ENCODE measurements at regions not wholly inside any gene's neighbourhood (a gene's known extent, or its start where the extent isn't known, plus 50 kb on each side); places are given as distances from the start of the nearest gene placed in this dataset.

GRCh38 chr5:158621391-158621790 lies 478.3 kb downstream of the EBF1 start:
- Histone ChIP-seq H3K4me3 (no peak overlapping the region), H3K9ac (no peak overlapping the region), H3K27me3 (replicated peaks; ENCODE audit: insufficient read depth) (no peaks in the 10 kb centered on the region), H3K4me2 (ENCODE audit: unreplicated experiment) (no peak overlapping the region), H3K36me3 (ENCODE audit: low read depth) (no peaks in the 10 kb centered on the region), H3K9me2 (ENCODE audit: insufficient read depth) (no peaks in the 10 kb centered on the region), H4K20me1 (ENCODE audit: insufficient read depth) (no peaks in the 10 kb centered on the region), H3K27ac (no peak overlapping the region), H3K79me2 (ENCODE audit: insufficient read depth) (no peaks in the 10 kb centered on the region), H3K9me3 (ENCODE audit: low read depth) (no peaks in the 10 kb centered on the region), H2AFZ (no peak overlapping the region), H3F3A (ENCODE audit: insufficient read depth) (peaks cover 3% of the 10 kb centered on the region; the same call in 1 of the 2 replicates), H3K4me1 (ENCODE audit: insufficient read depth) (peaks cover 8% of the 10 kb centered on the region)
- in situ Hi-C loops (cut with MboI): no loop called here
- TF ChIP-seq EZH2 (IDR thresholded peaks at IDR 0.05; ENCODE audit: insufficient read depth, poor library complexity, severe bottlenecking): no peak
- TF ChIP-seq EZH2phosphoT487 (IDR thresholded peaks at IDR 0.05; ENCODE audit: insufficient read depth, low read depth): no peak
- DNase-seq: no peak
- 30 to 34% methylated on average over 2 of the region's 2 CpGs for WGBS, 2 experiments (ENCODE audit: low coverage in 1 of 2, low lambda C conversion rate in 2 of 2, missing lambda C conversion rate in 2 of 2)

GRCh38 chr5:158619083-158619788 lies 480.5 kb downstream of the EBF1 start:
- H4K20me1 ChIP-seq (ENCODE audit: insufficient read depth): no peaks in the 10 kb centered on the region
- in situ Hi-C loops (cut with MboI): no loop called here
- no peaks in the 10 kb centered on the region for H3K9me3 ChIP-seq (ENCODE audit: low read depth)
- H3K4me2 ChIP-seq (ENCODE audit: unreplicated experiment): no peak overlapping the region
- no peak overlapping the region for H3K4me3 ChIP-seq
- no peak for DNase-seq
- peaks cover 21% of the 10 kb centered on the region for H3K4me1 ChIP-seq (ENCODE audit: insufficient read depth)
- peaks cover 14% of the 10 kb centered on the region for H3F3A ChIP-seq (ENCODE audit: insufficient read depth)
- H3K9me2 ChIP-seq (ENCODE audit: insufficient read depth): no peaks in the 10 kb centered on the region
- no peak for TF ChIP-seq EZH2 (IDR thresholded peaks at IDR 0.05; ENCODE audit: insufficient read depth, poor library complexity, severe bottlenecking)
- no peak for TF ChIP-seq EZH2phosphoT487 (IDR thresholded peaks at IDR 0.05; ENCODE audit: insufficient read depth, low read depth)
- 17 to 25% methylated on average over 3 of the region's 3 CpGs for WGBS, 2 experiments (ENCODE audit: low coverage in 1 of 2, low lambda C conversion rate in 2 of 2, missing lambda C conversion rate in 2 of 2)
- H3K9ac ChIP-seq: no peak overlapping the region
- no peaks in the 10 kb centered on the region for H3K27me3 ChIP-seq (replicated peaks; ENCODE audit: insufficient read depth)
- H2AFZ ChIP-seq: no peak overlapping the region
- H3K36me3 ChIP-seq (ENCODE audit: low read depth): no peaks in the 10 kb centered on the region
- no peak overlapping the region for H3K27ac ChIP-seq
- no peaks in the 10 kb centered on the region for H3K79me2 ChIP-seq (ENCODE audit: insufficient read depth)

- H2AFZ ChIP-seq: no peak overlapping the region
- DNase-seq: no peak
- no peaks in the 10 kb centered on the region for H3K9me3 ChIP-seq (ENCODE audit: low read depth)
- no peak overlapping the region for H3K4me3 ChIP-seq
- no peaks in the 10 kb centered on the region for H4K20me1 ChIP-seq (ENCODE audit: insufficient read depth)
- no peaks in the 10 kb centered on the region for H3K79me2 ChIP-seq (ENCODE audit: insufficient read depth)
- in situ Hi-C loops (cut with MboI): no loop called here
- WGBS, 2 experiments (ENCODE audit: low coverage in 1 of 2, low lambda C conversion rate in 2 of 2, missing lambda C conversion rate in 2 of 2): 71 to 81% methylated on average over 2 of the region's 2 CpGs
- TF ChIP-seq EZH2phosphoT487 (IDR thresholded peaks at IDR 0.05; ENCODE audit: insufficient read depth, low read depth) (no peak), EZH2 (IDR thresholded peaks at IDR 0.05; ENCODE audit: insufficient read depth, poor library complexity, severe bottlenecking) (no peak)
- no peak overlapping the region for H3K27ac ChIP-seq
- no peak overlapping the region for H3K4me2 ChIP-seq (ENCODE audit: unreplicated experiment)
- H3K36me3 ChIP-seq (ENCODE audit: low read depth): no peaks in the 10 kb centered on the region
- H3K4me1 ChIP-seq (ENCODE audit: insufficient read depth): peaks cover 21% of the 10 kb centered on the region
- peaks cover 16% of the 10 kb centered on the region for H3F3A ChIP-seq (ENCODE audit: insufficient read depth)
- no peaks in the 10 kb centered on the region for H3K9me2 ChIP-seq (ENCODE audit: insufficient read depth)
- H3K27me3 ChIP-seq (replicated peaks; ENCODE audit: insufficient read depth): no peaks in the 10 kb centered on the region
- H3K9ac ChIP-seq: no peak overlapping the region
Measured at GRCh38 chr5:158618256-158618655, 481.5 kb downstream of the EBF1 start.

GRCh38 chr5:158616707-158617106 lies 483.0 kb downstream of the EBF1 start:
- peaks cover 16% of the 10 kb centered on the region for H3F3A ChIP-seq (ENCODE audit: insufficient read depth)
- H3K36me3 ChIP-seq (ENCODE audit: low read depth): no peaks in the 10 kb centered on the region
- no peaks in the 10 kb centered on the region for H3K9me2 ChIP-seq (ENCODE audit: insufficient read depth)
- peak; percentile 59 for DNase-seq
- H3K9ac ChIP-seq: no peak overlapping the region
- H3K4me1 ChIP-seq (ENCODE audit: insufficient read depth): peaks cover 22% of the 10 kb centered on the region
- no peaks in the 10 kb centered on the region for H3K79me2 ChIP-seq (ENCODE audit: insufficient read depth)
- TF ChIP-seq EZH2phosphoT487 (IDR thresholded peaks at IDR 0.05; ENCODE audit: insufficient read depth, low read depth): no peak
- no peak for TF ChIP-seq EZH2 (IDR thresholded peaks at IDR 0.05; ENCODE audit: insufficient read depth, poor library complexity, severe bottlenecking)
- no peak overlapping the region for H3K4me3 ChIP-seq
- no peaks in the 10 kb centered on the region for H3K27me3 ChIP-seq (replicated peaks; ENCODE audit: insufficient read depth)
- 0 out of 2 replicates have a peak overlapping the region, but pooled peaks have one; percentile 22 for H3K27ac ChIP-seq
- no peaks in the 10 kb centered on the region for H4K20me1 ChIP-seq (ENCODE audit: insufficient read depth)
- H3K9me3 ChIP-seq (ENCODE audit: low read depth): no peaks in the 10 kb centered on the region
- no peak overlapping the region for H3K4me2 ChIP-seq (ENCODE audit: unreplicated experiment)
- peak overlapping the region; percentile 12; the same call in 1 of the 2 replicates for H2AFZ ChIP-seq
- in situ Hi-C loops (cut with MboI): no loop called here

Measured in GM23248 (cell line).